A549 (cell line): ENCODE measurements at regions not wholly inside any gene's neighbourhood (a gene's known extent, or its start where the extent isn't known, plus 50 kb on each side); places are given as distances from the start of the nearest gene placed in this dataset.

Experiments used
- EP300 ChIP-seq, 2 experiments: fragments of >200 bp; sonication (Bioruptor Twin); formaldehyde crosslinking; IDR thresholded peaks; 2 replicates in 1 of 2; 3 replicates in 1 of 2; pipeline ENCODE4 v1.6.1; 2016 to 2017
- MAFK ChIP-seq: fragments of 450-650 bp; IDR thresholded peaks from 2 replicates; pipeline ENCODE4 v1.6.1; 2014; ENCODE audit not compliant: partially characterized antibody
- POLR2A ChIP-seq: IDR thresholded peaks from 2 replicates; pipeline ENCODE4 v1.6.1; 2012; ENCODE audit warnings: mild to moderate bottlenecking, low read length
- TP53 ChIP-seq: fragments of 250-450 bp; sonication (Bioruptor Pico); IDR thresholded peaks from 2 replicates; pipeline ENCODE4 v1.5.0; 2021; ENCODE audit warnings: mild to moderate bottlenecking, moderate library complexity
- TF ChIP-seq, protein P1 (sequence below): IDR thresholded peaks from 2 replicates; pipeline ENCODE4 v1.6.1; 2012
- TF ChIP-seq, protein P2 (sequence below): fragments of >200 bp; sonication (Bioruptor Twin); formaldehyde crosslinking; IDR thresholded peaks from 3 replicates; pipeline ENCODE4 v1.5.1; 2016
- TF ChIP-seq, protein P3 (sequence below): fragments of 150-350 bp; IDR thresholded peaks from 2 replicates; pipeline ENCODE4 v1.6.1; 2014; ENCODE audit warnings: low read depth, mild to moderate bottlenecking, low read length

DNA sequence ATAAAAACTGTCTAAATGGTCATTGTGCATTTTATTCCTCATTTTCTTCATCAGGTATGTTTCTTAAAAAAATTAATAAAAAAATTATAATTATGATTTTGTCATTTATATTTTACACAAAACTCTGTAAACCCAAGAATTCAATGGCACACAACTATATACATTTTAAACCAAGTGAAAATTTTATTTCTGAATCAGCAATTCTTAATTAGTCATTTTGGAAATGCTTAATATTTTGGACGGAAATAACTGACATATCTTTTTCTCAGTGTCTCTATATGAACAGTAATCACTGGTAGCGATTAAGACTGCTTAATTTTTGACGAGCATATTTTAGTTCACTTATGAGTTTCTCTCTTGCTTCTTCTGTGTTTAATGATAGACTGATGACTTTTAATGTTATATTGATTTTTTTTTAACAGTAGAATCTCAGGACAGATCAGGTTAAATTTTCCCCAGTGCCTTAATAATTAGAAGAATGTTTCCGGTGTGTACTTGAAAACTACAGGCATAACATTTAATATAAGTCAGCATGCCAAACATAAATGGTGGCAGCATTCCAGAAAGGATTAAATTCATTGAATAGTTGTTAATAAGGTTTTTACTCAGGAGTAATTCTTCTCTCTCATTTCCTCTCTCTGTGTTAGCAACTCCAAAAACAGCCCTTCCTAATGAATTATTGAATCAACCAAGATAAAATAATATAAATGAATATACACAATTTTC, 644.7 kb upstream of the CDH6 start:
- TF ChIP-seq, protein P1, sequence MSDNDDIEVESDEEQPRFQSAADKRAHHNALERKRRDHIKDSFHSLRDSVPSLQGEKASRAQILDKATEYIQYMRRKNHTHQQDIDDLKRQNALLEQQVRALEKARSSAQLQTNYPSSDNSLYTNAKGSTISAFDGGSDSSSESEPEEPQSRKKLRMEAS, result no peak
- TF ChIP-seq POLR2A (no peak), MAFK (no peak), EP300 (IDR thresholded peaks at IDR 0.05) (no peak), TP53 (CRISPR knock-in tag) (no peak)
- TF ChIP-seq, protein P2, sequence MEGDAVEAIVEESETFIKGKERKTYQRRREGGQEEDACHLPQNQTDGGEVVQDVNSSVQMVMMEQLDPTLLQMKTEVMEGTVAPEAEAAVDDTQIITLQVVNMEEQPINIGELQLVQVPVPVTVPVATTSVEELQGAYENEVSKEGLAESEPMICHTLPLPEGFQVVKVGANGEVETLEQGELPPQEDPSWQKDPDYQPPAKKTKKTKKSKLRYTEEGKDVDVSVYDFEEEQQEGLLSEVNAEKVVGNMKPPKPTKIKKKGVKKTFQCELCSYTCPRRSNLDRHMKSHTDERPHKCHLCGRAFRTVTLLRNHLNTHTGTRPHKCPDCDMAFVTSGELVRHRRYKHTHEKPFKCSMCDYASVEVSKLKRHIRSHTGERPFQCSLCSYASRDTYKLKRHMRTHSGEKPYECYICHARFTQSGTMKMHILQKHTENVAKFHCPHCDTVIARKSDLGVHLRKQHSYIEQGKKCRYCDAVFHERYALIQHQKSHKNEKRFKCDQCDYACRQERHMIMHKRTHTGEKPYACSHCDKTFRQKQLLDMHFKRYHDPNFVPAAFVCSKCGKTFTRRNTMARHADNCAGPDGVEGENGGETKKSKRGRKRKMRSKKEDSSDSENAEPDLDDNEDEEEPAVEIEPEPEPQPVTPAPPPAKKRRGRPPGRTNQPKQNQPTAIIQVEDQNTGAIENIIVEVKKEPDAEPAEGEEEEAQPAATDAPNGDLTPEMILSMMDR, result no peak
- TF ChIP-seq, protein P3, sequence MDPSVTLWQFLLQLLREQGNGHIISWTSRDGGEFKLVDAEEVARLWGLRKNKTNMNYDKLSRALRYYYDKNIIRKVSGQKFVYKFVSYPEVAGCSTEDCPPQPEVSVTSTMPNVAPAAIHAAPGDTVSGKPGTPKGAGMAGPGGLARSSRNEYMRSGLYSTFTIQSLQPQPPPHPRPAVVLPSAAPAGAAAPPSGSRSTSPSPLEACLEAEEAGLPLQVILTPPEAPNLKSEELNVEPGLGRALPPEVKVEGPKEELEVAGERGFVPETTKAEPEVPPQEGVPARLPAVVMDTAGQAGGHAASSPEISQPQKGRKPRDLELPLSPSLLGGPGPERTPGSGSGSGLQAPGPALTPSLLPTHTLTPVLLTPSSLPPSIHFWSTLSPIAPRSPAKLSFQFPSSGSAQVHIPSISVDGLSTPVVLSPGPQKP, result no peak
